HepG2 (cell line): ENCODE measurements at regions not wholly inside any gene's neighbourhood (a gene's known extent, or its start where the extent isn't known, plus 50 kb on each side); places are given as distances from the start of the nearest gene placed in this dataset.

Experiments used
- ATAC-seq: fragments of 200-7000 bp; cut with Tn5 transposase; 3 replicates; pipeline ENCODE4 v1.9.1; 2020; ENCODE audit warnings: mild to moderate bottlenecking, moderate library complexity
- BruUV-seq: library from RNA; stranded (reverse); fragments of 400-500 nt; replicated peaks from 2 replicates; lab custom pipeline; 2021; lab: Mats Ljungman, UMichigan
- CTCF ChIA-PET: fragments of 300-600 bp; formaldehyde crosslinking; extraction: SDS; loops from one replicate; lab custom pipeline; 2021; ENCODE audit warnings: low total read pairs, inconsistent platforms, low intra/inter-chr PET ratio; lab: Yijun Ruan, JAX
- POLR2A ChIA-PET: fragments of 350-600 bp; sonication (Branson Sonifier 250); formaldehyde crosslinking; loops from one replicate; lab custom pipeline; 2020; ENCODE audit warnings: antibody characterized with exemption, inconsistent platforms; lab: Yijun Ruan, JAX
- DNase-seq: peaks from one replicate; pipeline ENCODE4 v3.0.0-alpha.2; 2015; ENCODE audit warnings: low spot score
- FAIRE-seq: peaks from 3 replicates; lab custom pipeline; 2011; peaks lifted over from hg19 to GRCh38; lab: Jason Lieb, UNC
- H2AFZ ChIP-seq: one replicate; pipeline ENCODE4 v1.6.1; 2011; ENCODE audit warnings: low read length, inconsistent platforms
- H3K27ac ChIP-seq: fragments of 300-600 bp; 3 replicates; pipeline ENCODE4 v1.8.0; 2011; ENCODE audit warnings: mixed run types, mild to moderate bottlenecking, mixed read lengths, low read length, inconsistent platforms; ENCODE audit not compliant: insufficient read depth; ENCODE audit errors: extremely low read length
- H3K27me3 ChIP-seq, 2 experiments: fragments of 200-600 bp in 1 of 2; 2 replicates in 1 of 2; 3 replicates in 1 of 2; pipeline versions ENCODE4 v1.6.0 to v1.8.0; 2011; ENCODE audit warnings: low read length in 2 of 2, mild to moderate bottlenecking in 2 of 2, moderate library complexity in 2 of 2, inconsistent platforms in 1 of 2; ENCODE audit not compliant: insufficient read depth in 2 of 2, control insufficient read depth in 1 of 2
- H3K36me3 ChIP-seq, 2 experiments: fragments of 200-600 bp in 1 of 2; replicated peaks in 1 of 2; 2 replicates in 1 of 2; 3 replicates in 1 of 2; pipeline versions ENCODE4 v1.5.1 to v1.8.0; 2011; ENCODE audit warnings: low read length in 2 of 2, inconsistent platforms in 1 of 2; ENCODE audit not compliant: insufficient read depth in 2 of 2, control insufficient read depth in 1 of 2
- H3K4me1 ChIP-seq: 2 replicates; pipeline ENCODE4 v1.5.1; 2012; ENCODE audit warnings: low read length, inconsistent platforms; ENCODE audit not compliant: insufficient read depth
- H3K4me2 ChIP-seq: 2 replicates; pipeline ENCODE4 v1.6.0; 2011; ENCODE audit warnings: low read depth, low read length, inconsistent platforms
- H3K4me3 ChIP-seq, 3 experiments: fragments of 200-600 bp in 1 of 3; sonication (generic), shearing (Covaris generic) in 1 of 3; replicated peaks in 1 of 3; 2 replicates each; pipeline ENCODE4 v1.5.1; 2011 to 2016; ENCODE audit warnings: low read length in 3 of 3, inconsistent platforms in 2 of 3, low read depth in 2 of 3, mild to moderate bottlenecking in 2 of 3, control low read depth in 1 of 3, mixed read lengths in 1 of 3; ENCODE audit not compliant: insufficient read depth in 1 of 3
- H3K79me2 ChIP-seq: one replicate; pipeline ENCODE4 v1.6.1; 2011; ENCODE audit warnings: low read length, inconsistent platforms; ENCODE audit not compliant: insufficient read depth
- H3K9ac ChIP-seq: 2 replicates; pipeline ENCODE4 v1.6.0; 2011; ENCODE audit warnings: mild to moderate bottlenecking, low read depth, low read length, inconsistent platforms; ENCODE audit not compliant: insufficient read depth
- H3K9me3 ChIP-seq: 2 replicates; pipeline ENCODE4 v1.5.1; 2012; ENCODE audit warnings: mild to moderate bottlenecking, low read length
- H4K20me1 ChIP-seq: 2 replicates; pipeline ENCODE4 v1.6.0; 2011; ENCODE audit warnings: inconsistent platforms, mild to moderate bottlenecking, low read length, moderate library complexity; ENCODE audit not compliant: insufficient read depth
- FOXM1 ChIP-seq: sonication (generic); formaldehyde crosslinking; IDR thresholded peaks from 2 replicates; pipeline ENCODE4 v1.5.0; 2020; ENCODE audit warnings: missing genetic modification reagents
- KDM3A ChIP-seq: IDR thresholded peaks from 2 replicates; pipeline ENCODE4 v1.6.1; 2018; ENCODE audit warnings: low read depth, missing compliant biosample characterization
- REPIN1 ChIP-seq: sonication (generic); formaldehyde crosslinking; IDR thresholded peaks from 2 replicates; pipeline ENCODE4 v1.8.0; 2022; ENCODE audit warnings: missing genetic modification reagents, low read depth, mild to moderate bottlenecking, borderline replicate concordance
- SUZ12 ChIP-seq: fragments of 150-350 bp; IDR thresholded peaks from 2 replicates; pipeline ENCODE4 v1.6.1; 2014; ENCODE audit warnings: low read depth, low read length
- ZNF3 ChIP-seq: IDR thresholded peaks from 2 replicates; pipeline ENCODE4 v1.7.0; 2017; ENCODE audit warnings: inconsistent platforms
- ZNF550 ChIP-seq: sonication (generic); formaldehyde crosslinking; IDR thresholded peaks from 2 replicates; pipeline ENCODE4 v1.4.0; 2020; ENCODE audit warnings: mild to moderate bottlenecking, missing genetic modification reagents, borderline replicate concordance
- ZNF556 ChIP-seq: sonication (generic); formaldehyde crosslinking; IDR thresholded peaks from 2 replicates; pipeline ENCODE4 v1.4.0; 2020; ENCODE audit warnings: mild to moderate bottlenecking, missing genetic modification reagents, borderline replicate concordance
- ZNF563 ChIP-seq: sonication (generic); formaldehyde crosslinking; IDR thresholded peaks from 2 replicates; pipeline ENCODE4 v1.8.0; 2022; ENCODE audit warnings: mild to moderate bottlenecking, moderate library complexity, missing genetic modification reagents
- ZSCAN29 ChIP-seq: sonication (generic); formaldehyde crosslinking; conservative IDR thresholded peaks from 2 replicates; pipeline ENCODE4 v1.4.0; 2020; ENCODE audit warnings: mild to moderate bottlenecking, missing genetic modification reagents
- WGBS: methylation state at CpG from one replicate; pipeline ENCODE4 v1.1.6; 2017; ENCODE audit warnings: low lambda C conversion rate; 5-methylcytosine and 5-hydroxymethylcytosine counted together
- in situ Hi-C: cut with HindIII; loops from 2 replicates; pipeline ENCODE4 v1.10.0; 2017; ENCODE audit warnings: low pct_unique_long_range_greater_than_20kb; ENCODE audit not compliant: extremely low pct_ligation_motif_present
- intact Hi-C: fragments of 100-400 bp; cut with micrococcal nuclease; formaldehyde crosslinking; loops from one replicate; pipeline ENCODE4 v1.10.0; 2022; ENCODE audit not compliant: unreplicated experiment
- TF ChIP-seq, protein P1 (sequence below): sonication (generic); formaldehyde crosslinking; IDR thresholded peaks from 2 replicates; pipeline ENCODE4 v1.5.0; 2020; ENCODE audit warnings: missing genetic modification reagents, mild to moderate bottlenecking, borderline replicate concordance
- TF ChIP-seq, protein P2 (sequence below): sonication (generic); formaldehyde crosslinking; IDR thresholded peaks from 2 replicates; pipeline ENCODE4 v1.8.1; 2023; ENCODE audit warnings: mild to moderate bottlenecking, missing genetic modification reagents
- TF ChIP-seq, protein P3 (sequence below): sonication (generic); formaldehyde crosslinking; IDR thresholded peaks from 2 replicates; pipeline ENCODE4 v1.5.1; 2020; ENCODE audit warnings: mild to moderate bottlenecking, moderate library complexity, missing genetic modification reagents
- TF ChIP-seq, protein P4 (sequence below): sonication (generic); formaldehyde crosslinking; IDR thresholded peaks from 2 replicates; pipeline ENCODE4 v1.4.0; 2020; ENCODE audit warnings: mild to moderate bottlenecking, low read depth, missing genetic modification reagents

DNA sequence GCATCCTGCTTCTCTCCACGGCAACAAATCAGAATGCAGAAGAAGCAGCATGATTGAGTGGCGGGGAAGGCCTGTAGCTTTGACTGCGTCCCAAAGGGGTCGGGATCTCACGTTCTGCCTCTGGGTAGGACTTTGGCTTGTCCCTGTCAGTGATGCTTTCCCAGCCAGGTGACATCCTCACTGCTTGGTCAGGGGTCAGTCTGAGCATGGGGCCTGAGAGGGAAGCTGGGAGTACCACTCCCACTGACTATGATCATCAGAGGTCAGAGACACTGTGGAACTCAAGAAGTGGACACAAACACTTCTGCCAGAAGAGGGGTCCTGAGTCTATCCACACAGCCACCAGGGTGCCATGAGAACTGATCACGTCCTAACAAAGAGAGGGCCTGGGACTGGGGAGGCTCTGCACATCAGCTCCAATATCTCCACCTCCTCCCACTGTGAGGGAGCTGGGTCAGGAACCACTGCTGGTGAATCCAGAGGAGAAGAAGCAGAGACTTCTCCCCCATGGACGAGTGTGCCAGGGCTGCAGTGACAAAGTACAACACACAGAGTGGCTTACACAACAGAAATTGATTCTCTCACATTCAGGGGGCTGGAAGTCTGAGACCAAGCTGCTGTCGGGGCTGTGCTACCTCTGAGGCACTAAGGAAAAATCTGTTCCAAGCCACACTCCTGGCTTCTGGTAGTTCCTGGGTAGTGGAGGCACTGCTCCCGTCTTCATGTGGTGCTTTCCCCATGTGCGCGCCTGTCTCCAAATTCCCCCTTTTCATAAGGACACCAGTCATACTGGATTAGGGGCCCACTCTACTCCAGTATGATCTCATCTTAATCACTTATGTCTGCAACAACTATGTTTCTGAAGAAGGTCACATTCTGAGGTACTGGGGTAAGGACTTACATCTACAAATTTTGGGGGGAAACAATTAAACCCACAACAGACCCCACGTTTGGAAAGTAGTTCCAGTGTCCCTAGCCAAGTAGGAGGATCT lies 131.1 kb downstream of the CYP26A1 start:
- POLR2A ChIA-PET: no interaction called here
- Histone ChIP-seq H4K20me1 (no peaks in the 10 kb centered on the region), H3K27me3 (no peaks in the 10 kb centered on the region), H3K4me1 (no peaks in the 10 kb centered on the region), H3K4me3 (no peak overlapping the region), H3K4me2 (no peak overlapping the region), H3K27ac (no peak overlapping the region), H2AFZ (no peak overlapping the region), H3K36me3 (no peaks in the 10 kb centered on the region), H3K9me3 (no peaks in the 10 kb centered on the region), H3K79me2 (no peaks in the 10 kb centered on the region), H3K9ac (no peak overlapping the region)
- TF ChIP-seq REPIN1 (CRISPR knock-in tag) (no peak), ZNF550 (no peak), FOXM1 (CRISPR knock-in tag) (no peak), ZNF3 (CRISPR knock-in tag) (no peak), KDM3A (no peak), ZNF563 (CRISPR knock-in tag) (no peak), ZNF556 (CRISPR knock-in tag) (no peak), ZSCAN29 (CRISPR knock-in tag) (no peak), SUZ12 (no peak)
- TF ChIP-seq, protein P1, sequence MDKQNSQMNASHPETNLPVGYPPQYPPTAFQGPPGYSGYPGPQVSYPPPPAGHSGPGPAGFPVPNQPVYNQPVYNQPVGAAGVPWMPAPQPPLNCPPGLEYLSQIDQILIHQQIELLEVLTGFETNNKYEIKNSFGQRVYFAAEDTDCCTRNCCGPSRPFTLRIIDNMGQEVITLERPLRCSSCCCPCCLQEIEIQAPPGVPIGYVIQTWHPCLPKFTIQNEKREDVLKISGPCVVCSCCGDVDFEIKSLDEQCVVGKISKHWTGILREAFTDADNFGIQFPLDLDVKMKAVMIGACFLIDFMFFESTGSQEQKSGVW (CRISPR knock-in tag): no peak
- TF ChIP-seq, protein P2, sequence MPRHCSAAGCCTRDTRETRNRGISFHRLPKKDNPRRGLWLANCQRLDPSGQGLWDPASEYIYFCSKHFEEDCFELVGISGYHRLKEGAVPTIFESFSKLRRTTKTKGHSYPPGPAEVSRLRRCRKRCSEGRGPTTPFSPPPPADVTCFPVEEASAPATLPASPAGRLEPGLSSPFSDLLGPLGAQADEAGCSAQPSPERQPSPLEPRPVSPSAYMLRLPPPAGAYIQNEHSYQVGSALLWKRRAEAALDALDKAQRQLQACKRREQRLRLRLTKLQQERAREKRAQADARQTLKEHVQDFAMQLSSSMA (CRISPR knock-in tag): no peak
- TF ChIP-seq, protein P3, sequence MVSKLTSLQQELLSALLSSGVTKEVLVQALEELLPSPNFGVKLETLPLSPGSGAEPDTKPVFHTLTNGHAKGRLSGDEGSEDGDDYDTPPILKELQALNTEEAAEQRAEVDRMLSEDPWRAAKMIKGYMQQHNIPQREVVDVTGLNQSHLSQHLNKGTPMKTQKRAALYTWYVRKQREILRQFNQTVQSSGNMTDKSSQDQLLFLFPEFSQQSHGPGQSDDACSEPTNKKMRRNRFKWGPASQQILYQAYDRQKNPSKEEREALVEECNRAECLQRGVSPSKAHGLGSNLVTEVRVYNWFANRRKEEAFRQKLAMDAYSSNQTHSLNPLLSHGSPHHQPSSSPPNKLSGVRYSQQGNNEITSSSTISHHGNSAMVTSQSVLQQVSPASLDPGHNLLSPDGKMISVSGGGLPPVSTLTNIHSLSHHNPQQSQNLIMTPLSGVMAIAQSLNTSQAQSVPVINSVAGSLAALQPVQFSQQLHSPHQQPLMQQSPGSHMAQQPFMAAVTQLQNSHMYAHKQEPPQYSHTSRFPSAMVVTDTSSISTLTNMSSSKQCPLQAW (CRISPR knock-in tag): no peak
- TF ChIP-seq, protein P4, sequence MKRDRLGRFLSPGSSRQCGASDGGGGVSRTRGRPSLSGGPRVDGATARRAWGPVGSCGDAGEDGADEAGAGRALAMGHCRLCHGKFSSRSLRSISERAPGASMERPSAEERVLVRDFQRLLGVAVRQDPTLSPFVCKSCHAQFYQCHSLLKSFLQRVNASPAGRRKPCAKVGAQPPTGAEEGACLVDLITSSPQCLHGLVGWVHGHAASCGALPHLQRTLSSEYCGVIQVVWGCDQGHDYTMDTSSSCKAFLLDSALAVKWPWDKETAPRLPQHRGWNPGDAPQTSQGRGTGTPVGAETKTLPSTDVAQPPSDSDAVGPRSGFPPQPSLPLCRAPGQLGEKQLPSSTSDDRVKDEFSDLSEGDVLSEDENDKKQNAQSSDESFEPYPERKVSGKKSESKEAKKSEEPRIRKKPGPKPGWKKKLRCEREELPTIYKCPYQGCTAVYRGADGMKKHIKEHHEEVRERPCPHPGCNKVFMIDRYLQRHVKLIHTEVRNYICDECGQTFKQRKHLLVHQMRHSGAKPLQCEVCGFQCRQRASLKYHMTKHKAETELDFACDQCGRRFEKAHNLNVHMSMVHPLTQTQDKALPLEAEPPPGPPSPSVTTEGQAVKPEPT (CRISPR knock-in tag): no peak
- ATAC-seq: no peak
- no peak for FAIRE-seq
- CTCF ChIA-PET: no interaction called here
- BruUV-seq: no TSS peak
- intact Hi-C loops (no loop called here), in situ Hi-C loops (no loop called here)
- 41% methylated on average over 10 of the region's 12 CpGs for WGBS
- DNase-seq: no peak
